ENCODE measurements at regions not wholly inside any gene's neighbourhood (a gene's known extent, or its start where the extent isn't known, plus 50 kb on each side); places are given as distances from the start of the nearest gene placed in this dataset.

DNA sequence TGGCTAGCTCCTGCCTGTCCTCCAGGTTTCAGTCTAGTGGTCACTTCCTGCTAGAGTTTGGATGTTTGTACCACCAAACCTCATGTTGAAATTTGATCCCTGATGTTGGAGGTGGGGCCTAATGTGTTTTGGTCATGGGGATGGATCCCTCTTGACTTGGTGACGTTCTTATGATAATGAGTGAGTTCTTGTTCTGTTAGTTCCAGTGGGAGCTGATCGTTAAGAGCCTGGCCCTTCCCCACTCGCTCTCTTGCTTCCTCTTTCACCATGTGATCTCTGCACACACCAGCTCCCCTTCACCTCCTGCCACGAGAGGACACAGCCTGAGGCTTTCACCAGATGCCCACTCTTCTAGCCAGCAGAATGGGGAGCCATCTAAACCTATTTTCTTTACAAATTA is 86.8 kb upstream of the SCEL start:
- TF ChIP-seq, protein P1, sequence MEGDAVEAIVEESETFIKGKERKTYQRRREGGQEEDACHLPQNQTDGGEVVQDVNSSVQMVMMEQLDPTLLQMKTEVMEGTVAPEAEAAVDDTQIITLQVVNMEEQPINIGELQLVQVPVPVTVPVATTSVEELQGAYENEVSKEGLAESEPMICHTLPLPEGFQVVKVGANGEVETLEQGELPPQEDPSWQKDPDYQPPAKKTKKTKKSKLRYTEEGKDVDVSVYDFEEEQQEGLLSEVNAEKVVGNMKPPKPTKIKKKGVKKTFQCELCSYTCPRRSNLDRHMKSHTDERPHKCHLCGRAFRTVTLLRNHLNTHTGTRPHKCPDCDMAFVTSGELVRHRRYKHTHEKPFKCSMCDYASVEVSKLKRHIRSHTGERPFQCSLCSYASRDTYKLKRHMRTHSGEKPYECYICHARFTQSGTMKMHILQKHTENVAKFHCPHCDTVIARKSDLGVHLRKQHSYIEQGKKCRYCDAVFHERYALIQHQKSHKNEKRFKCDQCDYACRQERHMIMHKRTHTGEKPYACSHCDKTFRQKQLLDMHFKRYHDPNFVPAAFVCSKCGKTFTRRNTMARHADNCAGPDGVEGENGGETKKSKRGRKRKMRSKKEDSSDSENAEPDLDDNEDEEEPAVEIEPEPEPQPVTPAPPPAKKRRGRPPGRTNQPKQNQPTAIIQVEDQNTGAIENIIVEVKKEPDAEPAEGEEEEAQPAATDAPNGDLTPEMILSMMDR (IDR thresholded peaks at IDR 0.05; ENCODE audit: low read length): no peak
- TF ChIP-seq EZH2 (optimal IDR thresholded peaks at IDR 0.05; ENCODE audit: low read depth, low read length): no peak
